Fibroblast of lung (primary cell): ENCODE measurements at regions not wholly inside any gene's neighbourhood (a gene's known extent, or its start where the extent isn't known, plus 50 kb on each side); places are given as distances from the start of the nearest gene placed in this dataset.

Source experiments
- CTCF ChIP-seq, 2 donors: IDR thresholded peaks in 1 of 2; conservative IDR thresholded peaks in 1 of 2; 1 replicate in 1 of 2; 2 replicates in 1 of 2; pipeline ENCODE4 v1.5.1; 2011 to 2012; ENCODE audit warnings: low read length in 2 of 2, control low read depth in 1 of 2, inconsistent platforms in 1 of 2, low read depth in 1 of 2, mild to moderate bottlenecking in 1 of 2
- EZH2 ChIP-seq: IDR thresholded peaks from 2 replicates; pipeline ENCODE4 v1.5.1; 2012; ENCODE audit warnings: low read length, control low read depth, mild to moderate bottlenecking; ENCODE audit errors: missing control alignments

- TF ChIP-seq EZH2 (no peak), CTCF (conservative IDR thresholded peaks at IDR 0.05 in 1 of 2, IDR thresholded peaks at IDR 0.05 in 1 of 2; ENCODE audit: low read depth in 1 of 2, low read length in 2 of 2) (no peak)
Measured at GRCh38 chr6:65876668-65877067, 169.6 kb upstream of the EYS start.
